LNCaP clone FGC (cell line): ENCODE measurements at regions not wholly inside any gene's neighbourhood (a gene's known extent, or its start where the extent isn't known, plus 50 kb on each side); places are given as distances from the start of the nearest gene placed in this dataset.
"Not testable (repeated sequence)": the region's sequence is repeated elsewhere in the genome, so short reads cannot be mapped to it uniquely, and the experiment has no call there.

Source experiments
- DNase-seq: peaks from one replicate; pipeline ENCODE4 v3.0.0-alpha.2; 2011; ENCODE audit warnings: low read depth
- H3K4me3 ChIP-seq: 2 replicates; pipeline ENCODE4 v1.5.1; 2011; ENCODE audit warnings: mild to moderate bottlenecking, low read depth, low read length, control low read depth
- TF ChIP-seq, protein P1 (sequence below): IDR thresholded peaks from 2 replicates; pipeline ENCODE4 v1.5.1; 2012; ENCODE audit warnings: mild to moderate bottlenecking; ENCODE audit not compliant: control insufficient read depth, insufficient read depth; ENCODE audit errors: extremely low read depth

DNA sequence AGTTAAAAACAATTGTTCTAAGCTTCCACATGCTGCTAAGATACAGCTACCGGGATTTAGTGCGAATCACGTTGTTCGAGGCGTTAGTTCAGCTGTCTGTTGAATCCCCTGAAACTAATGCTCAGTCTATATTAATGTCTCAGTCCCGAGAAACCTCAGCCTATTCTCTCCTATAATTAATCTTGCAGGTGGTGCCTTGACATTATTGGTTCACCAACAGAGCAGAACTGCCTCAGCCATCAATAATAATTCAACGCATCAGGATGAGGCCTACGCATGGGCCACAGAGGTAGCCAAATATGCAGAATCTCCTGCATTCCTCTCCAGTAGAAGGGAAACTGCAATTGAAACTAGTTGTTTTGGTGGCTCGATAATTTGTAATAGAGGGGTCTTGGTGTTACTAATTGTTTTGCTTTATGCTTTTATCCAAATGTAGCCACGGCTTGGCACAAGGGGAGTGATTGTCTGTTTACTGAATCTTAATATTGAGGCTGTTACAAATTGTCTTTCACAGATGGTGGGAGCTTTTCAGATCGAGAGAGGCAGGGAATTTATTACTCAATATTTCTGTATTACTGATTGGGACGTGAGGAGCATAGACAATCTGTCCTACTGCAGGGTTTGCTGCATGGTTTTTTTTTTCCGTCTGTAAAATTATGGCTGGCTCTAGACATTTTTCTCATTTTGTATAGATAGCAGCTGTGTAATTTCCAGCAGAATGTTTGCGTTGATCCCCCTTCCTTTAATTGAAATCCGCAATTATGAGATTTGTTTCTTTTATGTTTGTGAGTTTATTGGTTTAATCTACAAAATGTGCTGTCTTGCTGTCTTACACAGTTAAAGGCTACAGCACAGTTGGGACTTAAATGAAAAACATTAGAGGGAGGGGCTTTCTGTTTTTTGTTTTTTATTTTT is 1036.5 kb upstream of the NOVA1 start:
- TF ChIP-seq, protein P1, sequence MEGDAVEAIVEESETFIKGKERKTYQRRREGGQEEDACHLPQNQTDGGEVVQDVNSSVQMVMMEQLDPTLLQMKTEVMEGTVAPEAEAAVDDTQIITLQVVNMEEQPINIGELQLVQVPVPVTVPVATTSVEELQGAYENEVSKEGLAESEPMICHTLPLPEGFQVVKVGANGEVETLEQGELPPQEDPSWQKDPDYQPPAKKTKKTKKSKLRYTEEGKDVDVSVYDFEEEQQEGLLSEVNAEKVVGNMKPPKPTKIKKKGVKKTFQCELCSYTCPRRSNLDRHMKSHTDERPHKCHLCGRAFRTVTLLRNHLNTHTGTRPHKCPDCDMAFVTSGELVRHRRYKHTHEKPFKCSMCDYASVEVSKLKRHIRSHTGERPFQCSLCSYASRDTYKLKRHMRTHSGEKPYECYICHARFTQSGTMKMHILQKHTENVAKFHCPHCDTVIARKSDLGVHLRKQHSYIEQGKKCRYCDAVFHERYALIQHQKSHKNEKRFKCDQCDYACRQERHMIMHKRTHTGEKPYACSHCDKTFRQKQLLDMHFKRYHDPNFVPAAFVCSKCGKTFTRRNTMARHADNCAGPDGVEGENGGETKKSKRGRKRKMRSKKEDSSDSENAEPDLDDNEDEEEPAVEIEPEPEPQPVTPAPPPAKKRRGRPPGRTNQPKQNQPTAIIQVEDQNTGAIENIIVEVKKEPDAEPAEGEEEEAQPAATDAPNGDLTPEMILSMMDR = no peak
- no peak overlapping the region for H3K4me3 ChIP-seq
- DNase-seq = no peak

GRCh38 chr14:27640688-27641087 is 1042.9 kb upstream of the NOVA1 start:
- not testable (repeated sequence) for DNase-seq, H3K4me3 ChIP-seq

GRCh38 chr14:27642251-27642866 is 1044.5 kb upstream of the NOVA1 start:
- TF ChIP-seq, protein P1 = no peak
- DNase-seq = no peak
- H3K4me3 ChIP-seq = no peak overlapping the region

- TF ChIP-seq, protein P1 = no peak
- DNase-seq = no peak
- no peak overlapping the region for H3K4me3 ChIP-seq
These were observed 1062.8 kb upstream of the NOVA1 start for GRCh38 chr14:27660683-27661082.

GRCh38 chr14:27668531-27668930 is 1070.7 kb upstream of the NOVA1 start:
- DNase-seq = no peak
- TF ChIP-seq, protein P1 = no peak
- H3K4me3 ChIP-seq = no peak overlapping the region

- DNase-seq = no peak
- TF ChIP-seq, protein P1 = no peak
- no peak overlapping the region for H3K4me3 ChIP-seq
These were observed 1074.2 kb upstream of the NOVA1 start for GRCh38 chr14:27672047-27672446.

DNA sequence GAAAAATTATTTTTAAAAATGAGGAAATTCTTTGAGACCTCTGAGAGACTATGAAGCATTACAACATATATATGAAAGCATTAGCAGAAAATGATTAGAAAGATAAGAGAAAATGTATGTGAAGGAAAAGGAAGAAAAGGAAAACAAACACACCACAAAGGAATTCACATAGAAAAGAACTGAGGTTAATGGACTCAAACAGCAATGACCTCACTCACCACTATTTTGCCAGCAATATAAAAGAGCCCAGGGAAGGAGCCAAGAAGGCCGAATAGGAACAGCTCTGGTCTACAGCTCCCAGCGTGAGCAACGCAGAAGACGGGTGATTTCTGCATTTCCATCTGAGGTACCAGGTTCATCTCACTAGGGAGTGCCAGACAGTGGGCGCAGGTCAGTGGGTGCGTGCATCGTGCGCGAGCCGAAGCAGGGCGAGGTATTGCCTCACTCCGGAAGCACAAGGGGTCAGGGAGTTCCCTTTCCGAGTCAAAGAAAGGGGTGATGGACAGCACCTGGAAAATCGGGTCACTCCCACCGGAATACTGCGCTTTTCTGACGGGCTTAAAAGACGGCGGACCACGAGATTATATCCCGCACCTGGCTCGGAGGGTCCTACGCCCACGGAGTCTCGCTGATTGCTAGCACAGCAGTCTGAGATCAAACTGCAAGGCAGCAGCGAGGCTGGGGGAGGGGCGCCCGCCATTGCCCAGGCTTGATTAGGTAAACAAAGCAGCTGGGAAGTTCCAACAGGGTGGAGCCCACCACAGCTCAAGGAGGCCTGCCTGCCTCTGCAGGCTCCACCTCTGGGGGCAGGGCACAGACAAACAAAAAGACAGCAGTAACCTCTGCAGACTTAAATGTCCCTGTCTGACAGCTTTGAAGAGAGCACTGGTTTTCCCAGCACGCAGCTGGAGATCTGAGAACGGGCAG is 1075.2 kb upstream of the NOVA1 start:
- H3K4me3 ChIP-seq = peak overlapping the region; percentile 36
- not testable (repeated sequence) for DNase-seq
